ENCODE measurements at regions not wholly inside any gene's neighbourhood (a gene's known extent, or its start where the extent isn't known, plus 50 kb on each side); places are given as distances from the start of the nearest gene placed in this dataset.

DNA sequence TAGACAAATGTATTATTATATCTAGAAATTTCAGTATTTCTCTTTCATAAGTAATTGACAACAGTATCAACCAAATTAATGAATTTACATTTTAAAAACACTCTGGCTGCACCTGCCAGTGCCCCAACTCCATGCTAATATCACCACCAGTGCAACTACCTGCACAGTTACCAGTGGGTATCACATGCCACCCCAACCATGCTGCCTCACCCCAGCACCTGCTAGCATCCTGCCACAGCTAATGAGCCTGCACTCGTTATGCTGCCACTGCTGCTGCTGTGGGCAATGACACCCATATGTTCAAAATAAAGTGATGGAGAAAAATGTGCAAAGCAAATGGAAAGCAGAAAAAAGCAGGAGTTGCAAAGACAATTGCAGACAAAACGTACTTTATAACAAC, 855.9 kb upstream of the MANEA start:
- TF ChIP-seq, protein P1, sequence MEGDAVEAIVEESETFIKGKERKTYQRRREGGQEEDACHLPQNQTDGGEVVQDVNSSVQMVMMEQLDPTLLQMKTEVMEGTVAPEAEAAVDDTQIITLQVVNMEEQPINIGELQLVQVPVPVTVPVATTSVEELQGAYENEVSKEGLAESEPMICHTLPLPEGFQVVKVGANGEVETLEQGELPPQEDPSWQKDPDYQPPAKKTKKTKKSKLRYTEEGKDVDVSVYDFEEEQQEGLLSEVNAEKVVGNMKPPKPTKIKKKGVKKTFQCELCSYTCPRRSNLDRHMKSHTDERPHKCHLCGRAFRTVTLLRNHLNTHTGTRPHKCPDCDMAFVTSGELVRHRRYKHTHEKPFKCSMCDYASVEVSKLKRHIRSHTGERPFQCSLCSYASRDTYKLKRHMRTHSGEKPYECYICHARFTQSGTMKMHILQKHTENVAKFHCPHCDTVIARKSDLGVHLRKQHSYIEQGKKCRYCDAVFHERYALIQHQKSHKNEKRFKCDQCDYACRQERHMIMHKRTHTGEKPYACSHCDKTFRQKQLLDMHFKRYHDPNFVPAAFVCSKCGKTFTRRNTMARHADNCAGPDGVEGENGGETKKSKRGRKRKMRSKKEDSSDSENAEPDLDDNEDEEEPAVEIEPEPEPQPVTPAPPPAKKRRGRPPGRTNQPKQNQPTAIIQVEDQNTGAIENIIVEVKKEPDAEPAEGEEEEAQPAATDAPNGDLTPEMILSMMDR (IDR thresholded peaks at IDR 0.05) = no peak
- no peak for TF ChIP-seq EZH2 (IDR thresholded peaks at IDR 0.05; ENCODE audit: borderline replicate concordance, insufficient read depth, low read depth, low read length, poor library complexity, severe bottlenecking)

Measured in B cell (primary cell).